ENCODE measurements at regions not wholly inside any gene's neighbourhood (a gene's known extent, or its start where the extent isn't known, plus 50 kb on each side); places are given as distances from the start of the nearest gene placed in this dataset.
"Not testable (repeated sequence)": the region's sequence is repeated elsewhere in the genome, so short reads cannot be mapped to it uniquely, and the experiment has no call there.

DNA sequence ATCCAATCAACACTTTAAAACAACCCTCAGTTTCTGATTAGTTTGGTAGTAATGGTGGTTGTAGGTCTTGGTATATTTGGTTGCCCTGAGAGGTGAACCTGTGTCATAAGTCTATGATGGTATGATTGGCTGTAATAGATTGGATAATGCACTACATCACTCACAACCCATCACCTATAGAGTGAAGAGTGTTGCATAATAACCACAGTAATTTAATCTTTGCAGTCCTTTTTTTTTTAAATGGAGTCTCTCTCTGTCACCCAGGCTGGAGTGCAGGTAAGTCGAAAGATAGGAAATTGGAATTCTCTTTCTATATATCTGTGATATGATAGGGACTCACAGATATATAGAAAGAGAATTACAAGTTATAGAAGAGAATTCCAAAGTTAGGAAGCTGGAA, 133.4 kb upstream of the PGR start:
- DNase-seq: no peak
- Histone ChIP-seq H3K9ac (no peak overlapping the region), H3F3A (ENCODE audit: insufficient read depth) (no peaks in the 10 kb centered on the region), H3K27ac (no peak overlapping the region), H4K20me1 (ENCODE audit: insufficient read depth) (no peaks in the 10 kb centered on the region), H3K4me3 (no peak overlapping the region), H3K36me3 (ENCODE audit: low read depth) (no peaks in the 10 kb centered on the region), H3K4me1 (ENCODE audit: insufficient read depth) (no peaks in the 10 kb centered on the region), H3K27me3 (replicated peaks; ENCODE audit: insufficient read depth) (no peaks in the 10 kb centered on the region), H3K79me2 (ENCODE audit: insufficient read depth) (no peaks in the 10 kb centered on the region), H2AFZ (no peak overlapping the region), H3K4me2 (ENCODE audit: unreplicated experiment) (no peak overlapping the region), H3K9me3 (ENCODE audit: low read depth) (no peaks in the 10 kb centered on the region), H3K9me2 (ENCODE audit: insufficient read depth) (no peaks in the 10 kb centered on the region)
- TF ChIP-seq EZH2 (IDR thresholded peaks at IDR 0.05; ENCODE audit: insufficient read depth, poor library complexity, severe bottlenecking) (no peak), EZH2phosphoT487 (IDR thresholded peaks at IDR 0.05; ENCODE audit: insufficient read depth, low read depth) (no peak)
- in situ Hi-C loops (cut with MboI): no loop called here
- 56 to 70% methylated on average over 1 of the region's 1 CpG for WGBS, 2 experiments (ENCODE audit: low coverage in 1 of 2, low lambda C conversion rate in 2 of 2, missing lambda C conversion rate in 2 of 2)

- Histone ChIP-seq H3K27ac (no peak overlapping the region), H3K4me1 (ENCODE audit: insufficient read depth) (no peaks in the 10 kb centered on the region), H3K27me3 (replicated peaks; ENCODE audit: insufficient read depth) (no peaks in the 10 kb centered on the region), H4K20me1 (ENCODE audit: insufficient read depth) (no peaks in the 10 kb centered on the region), H3F3A (ENCODE audit: insufficient read depth) (no peaks in the 10 kb centered on the region), H3K4me3 (no peak overlapping the region), H3K9me3 (ENCODE audit: low read depth) (no peaks in the 10 kb centered on the region), H3K9ac (no peak overlapping the region), H3K9me2 (ENCODE audit: insufficient read depth) (no peaks in the 10 kb centered on the region), H2AFZ (no peak overlapping the region), H3K79me2 (ENCODE audit: insufficient read depth) (no peaks in the 10 kb centered on the region), H3K36me3 (ENCODE audit: low read depth) (no peaks in the 10 kb centered on the region), H3K4me2 (ENCODE audit: unreplicated experiment) (no peak overlapping the region)
- in situ Hi-C loops (cut with MboI): no loop called here
- 62 to 63% methylated on average over 1 of the region's 1 CpG for WGBS, 2 experiments (ENCODE audit: low coverage in 1 of 2, low lambda C conversion rate in 2 of 2, missing lambda C conversion rate in 2 of 2)
- DNase-seq: no peak
- TF ChIP-seq EZH2 (IDR thresholded peaks at IDR 0.05; ENCODE audit: insufficient read depth, poor library complexity, severe bottlenecking) (no peak), EZH2phosphoT487 (IDR thresholded peaks at IDR 0.05; ENCODE audit: insufficient read depth, low read depth) (no peak)
Measured at GRCh38 chr11:101262258-101262657, 132.6 kb upstream of the PGR start.

- Histone ChIP-seq H2AFZ (no peak overlapping the region), H3K9me3 (ENCODE audit: low read depth) (no peaks in the 10 kb centered on the region), H3K4me3 (no peak overlapping the region), H3K27me3 (replicated peaks; ENCODE audit: insufficient read depth) (no peaks in the 10 kb centered on the region), H3K4me2 (ENCODE audit: unreplicated experiment) (no peak overlapping the region), H3K36me3 (ENCODE audit: low read depth) (no peaks in the 10 kb centered on the region), H3K27ac (no peak overlapping the region), H3K9ac (no peak overlapping the region), H3K4me1 (ENCODE audit: insufficient read depth) (no peaks in the 10 kb centered on the region), H4K20me1 (ENCODE audit: insufficient read depth) (no peaks in the 10 kb centered on the region), H3K9me2 (ENCODE audit: insufficient read depth) (no peaks in the 10 kb centered on the region), H3K79me2 (ENCODE audit: insufficient read depth) (no peaks in the 10 kb centered on the region), H3F3A (ENCODE audit: insufficient read depth) (no peaks in the 10 kb centered on the region)
- in situ Hi-C loops (cut with MboI): no loop called here
- TF ChIP-seq EZH2 (IDR thresholded peaks at IDR 0.05; ENCODE audit: insufficient read depth, poor library complexity, severe bottlenecking) (no peak), EZH2phosphoT487 (IDR thresholded peaks at IDR 0.05; ENCODE audit: insufficient read depth, low read depth) (no peak)
- WGBS, 2 experiments (ENCODE audit: low coverage in 1 of 2, low lambda C conversion rate in 2 of 2, missing lambda C conversion rate in 2 of 2): 52 to 54% methylated on average over 2 of the region's 2 CpGs
- no peak for DNase-seq
Measured at GRCh38 chr11:101255036-101255435, 125.4 kb upstream of the PGR start.

- in situ Hi-C loops (cut with MboI): no loop called here
Measured at GRCh38 chr11:101254037-101254436, 124.4 kb upstream of the PGR start.

DNA sequence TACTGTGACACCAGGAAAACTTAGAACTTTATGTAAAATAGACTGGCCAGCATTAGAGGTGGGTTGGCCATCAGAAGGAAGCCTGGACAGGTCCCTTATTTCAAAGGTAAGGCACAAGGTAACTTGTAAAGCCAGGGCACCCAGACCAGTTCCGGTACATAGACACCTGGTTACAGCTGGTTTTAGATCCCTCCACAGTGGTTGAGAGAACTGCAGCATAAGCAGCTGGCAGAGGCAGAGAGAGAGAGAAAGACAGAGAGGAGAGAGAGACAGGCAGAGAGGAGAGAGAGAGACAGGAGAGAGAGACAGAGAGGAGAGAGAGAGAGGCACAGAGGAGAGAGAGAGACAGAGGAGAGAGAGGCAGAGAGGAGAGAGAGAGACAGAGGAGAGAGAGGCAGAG, 116.0 kb upstream of the PGR start:
- H3K27ac ChIP-seq; H3K9me2 ChIP-seq (ENCODE audit: insufficient read depth); H2AFZ ChIP-seq; H3K79me2 ChIP-seq (ENCODE audit: insufficient read depth); H3K4me2 ChIP-seq (ENCODE audit: unreplicated experiment); H3K36me3 ChIP-seq (ENCODE audit: low read depth); H3F3A ChIP-seq (ENCODE audit: insufficient read depth); H3K27me3 ChIP-seq (replicated peaks; ENCODE audit: insufficient read depth); H3K4me1 ChIP-seq (ENCODE audit: insufficient read depth); H3K4me3 ChIP-seq; H3K9me3 ChIP-seq (ENCODE audit: low read depth); DNase-seq; in situ Hi-C loops (cut with MboI); H4K20me1 ChIP-seq (ENCODE audit: insufficient read depth); H3K9ac ChIP-seq: not testable (repeated sequence)
- 60 to 71% methylated on average over 1 of the region's 1 CpG for WGBS, 2 experiments (ENCODE audit: low coverage in 1 of 2, low lambda C conversion rate in 2 of 2, missing lambda C conversion rate in 2 of 2)

More at GRCh38 chr11:101254037-101254436, 124.4 kb upstream of the PGR start:
- H3K4me3 ChIP-seq: no peak overlapping the region
- H3K27me3 ChIP-seq (replicated peaks; ENCODE audit: insufficient read depth): no peaks in the 10 kb centered on the region
- H3K4me2 ChIP-seq (ENCODE audit: unreplicated experiment): no peak overlapping the region
- no peaks in the 10 kb centered on the region for H3K4me1 ChIP-seq (ENCODE audit: insufficient read depth)
- H3K79me2 ChIP-seq (ENCODE audit: insufficient read depth): no peaks in the 10 kb centered on the region
- 42 to 45% methylated on average over 1 of the region's 1 CpG for WGBS, 2 experiments (ENCODE audit: low coverage in 1 of 2, low lambda C conversion rate in 2 of 2, missing lambda C conversion rate in 2 of 2)
- no peak overlapping the region for H2AFZ ChIP-seq
- H3K36me3 ChIP-seq (ENCODE audit: low read depth): no peaks in the 10 kb centered on the region
- no peaks in the 10 kb centered on the region for H3F3A ChIP-seq (ENCODE audit: insufficient read depth)
- TF ChIP-seq EZH2phosphoT487 (IDR thresholded peaks at IDR 0.05; ENCODE audit: insufficient read depth, low read depth): no peak
- no peak for TF ChIP-seq EZH2 (IDR thresholded peaks at IDR 0.05; ENCODE audit: insufficient read depth, poor library complexity, severe bottlenecking)
- H3K27ac ChIP-seq: no peak overlapping the region
- H3K9me3 ChIP-seq (ENCODE audit: low read depth): no peaks in the 10 kb centered on the region
- no peaks in the 10 kb centered on the region for H4K20me1 ChIP-seq (ENCODE audit: insufficient read depth)
- H3K9me2 ChIP-seq (ENCODE audit: insufficient read depth): no peaks in the 10 kb centered on the region
- H3K9ac ChIP-seq: no peak overlapping the region
- no peak for DNase-seq

DNA sequence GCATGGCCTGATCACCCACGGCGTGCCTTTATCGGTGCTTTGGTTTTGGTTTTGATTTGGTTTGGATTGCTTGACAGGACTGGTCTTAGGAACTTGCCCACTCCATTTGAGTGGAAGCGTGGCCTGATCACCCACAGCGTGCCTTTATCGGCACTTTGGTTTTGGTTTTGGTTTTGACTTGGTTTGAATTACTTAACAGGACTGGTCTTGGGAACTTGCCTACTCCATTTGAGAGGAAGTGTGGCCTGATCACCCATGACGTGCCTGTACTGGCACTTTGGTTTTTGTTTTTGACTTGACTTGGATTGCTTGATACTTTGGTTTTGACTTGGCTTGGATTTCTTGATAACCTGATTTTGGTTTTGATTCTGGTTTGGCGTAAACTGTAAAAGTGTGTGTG, 115.5 kb upstream of the PGR start:
- WGBS, 2 experiments (ENCODE audit: low coverage in 1 of 2, low lambda C conversion rate in 2 of 2, missing lambda C conversion rate in 2 of 2): 66 to 71% methylated on average over 8 of the region's 8 CpGs
- H3K9ac ChIP-seq; H2AFZ ChIP-seq; H4K20me1 ChIP-seq (ENCODE audit: insufficient read depth); H3K27me3 ChIP-seq (replicated peaks; ENCODE audit: insufficient read depth); H3K4me3 ChIP-seq; H3K36me3 ChIP-seq (ENCODE audit: low read depth); H3K4me1 ChIP-seq (ENCODE audit: insufficient read depth); H3K4me2 ChIP-seq (ENCODE audit: unreplicated experiment); H3K9me2 ChIP-seq (ENCODE audit: insufficient read depth); H3K27ac ChIP-seq; H3K9me3 ChIP-seq (ENCODE audit: low read depth); H3K79me2 ChIP-seq (ENCODE audit: insufficient read depth); H3F3A ChIP-seq (ENCODE audit: insufficient read depth); DNase-seq; in situ Hi-C loops (cut with MboI): not testable (repeated sequence)
